H1 (cell line): ENCODE measurements at regions not wholly inside any gene's neighbourhood (a gene's known extent, or its start where the extent isn't known, plus 50 kb on each side); places are given as distances from the start of the nearest gene placed in this dataset.

Source experiments
- ASH2L ChIP-seq: fragments of 200-600, 300-600 bp; sonication (generic); IDR thresholded peaks from one replicate; pipeline ENCODE4 v1.7.1; 2017; ENCODE audit warnings: low read length
- EP300 ChIP-seq, 2 experiments: IDR thresholded peaks; 1 replicate in 1 of 2; 2 replicates in 1 of 2; pipeline ENCODE4 v1.6.1; 2011 to 2012; ENCODE audit warnings: low read depth in 2 of 2, low read length in 2 of 2, mild to moderate bottlenecking in 2 of 2, borderline replicate concordance in 1 of 2, inconsistent platforms in 1 of 2, moderate library complexity in 1 of 2
- HDAC2 ChIP-seq, 2 experiments: fragments of 300-600 bp in 1 of 2; sonication (generic) in 1 of 2; IDR thresholded peaks; 2 replicates each; pipeline ENCODE4 v1.6.1; 2011 to 2012; ENCODE audit warnings: low read depth in 2 of 2, low read length in 2 of 2, mild to moderate bottlenecking in 2 of 2, moderate library complexity in 2 of 2, borderline replicate concordance in 1 of 2, inconsistent platforms in 1 of 2
- POU5F1 ChIP-seq: IDR thresholded peaks from 2 replicates; pipeline ENCODE4 v1.6.1; 2011; ENCODE audit warnings: low read depth, mild to moderate bottlenecking, low read length, moderate library complexity

DNA sequence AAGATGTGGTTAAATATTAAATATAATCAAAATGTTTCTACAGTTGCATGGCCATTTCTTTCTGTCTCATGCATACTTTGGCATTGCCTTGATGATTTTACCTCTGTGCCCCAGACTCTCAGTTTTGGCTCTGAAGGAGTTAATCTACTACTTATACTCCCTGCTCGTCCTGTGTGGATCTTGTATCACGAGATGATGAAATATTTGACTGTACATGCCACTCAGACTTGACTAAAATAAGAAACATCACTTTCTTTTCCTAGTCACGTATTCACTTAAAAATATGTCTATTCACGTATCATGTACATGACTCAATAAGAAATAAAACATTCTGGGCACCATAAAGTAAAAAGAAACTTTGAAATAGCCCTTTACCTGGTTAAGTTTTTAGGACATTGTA, 397.7 kb downstream of the RFPL4B start (continued):
- TF ChIP-seq POU5F1 (no peak), HDAC2 (IDR thresholded peaks at IDR 0.05; ENCODE audit: borderline replicate concordance in 1 of 2, low read depth in 2 of 2, low read length in 2 of 2) (no peak), ASH2L (no peak), EP300 (IDR thresholded peaks at IDR 0.05; ENCODE audit: borderline replicate concordance in 1 of 2, low read depth in 2 of 2, low read length in 2 of 2) (no peak)
- TF ChIP-seq, all 59 proteins: peak for 0
